H9 (cell line): ENCODE measurements at regions not wholly inside any gene's neighbourhood (a gene's known extent, or its start where the extent isn't known, plus 50 kb on each side); places are given as distances from the start of the nearest gene placed in this dataset.

Experiments used
- DNase-seq: peaks from one replicate; pipeline ENCODE4 v3.0.0-alpha.2; 2017
- H2AFZ ChIP-seq: one replicate; pipeline ENCODE4 v1.6.1; 2013; ENCODE audit warnings: mild to moderate bottlenecking, low read length, control low read depth, moderate library complexity
- H2AK5ac ChIP-seq: 2 replicates; pipeline ENCODE4 v1.6.1; 2013; ENCODE audit warnings: low read length, control low read depth, mixed read lengths; ENCODE audit not compliant: insufficient read length
- H2BK120ac ChIP-seq: one replicate; pipeline ENCODE4 v1.6.1; 2013; ENCODE audit warnings: low read depth, mild to moderate bottlenecking, low read length, control low read depth, inconsistent platforms; ENCODE audit not compliant: poor library complexity, severe bottlenecking
- H2BK12ac ChIP-seq: 2 replicates; pipeline ENCODE4 v1.6.1; 2013; ENCODE audit warnings: low read length, control low read depth, mixed read lengths, low read depth; ENCODE audit not compliant: insufficient read length
- H2BK15ac ChIP-seq: 2 replicates; pipeline ENCODE4 v1.6.1; 2013; ENCODE audit warnings: low read depth, low read length, control low read depth
- H2BK20ac ChIP-seq: one replicate; pipeline ENCODE4 v1.6.1; 2013; ENCODE audit warnings: low read depth, mild to moderate bottlenecking, low read length, control low read depth, inconsistent platforms; ENCODE audit not compliant: poor library complexity, severe bottlenecking
- H2BK5ac ChIP-seq: 2 replicates; pipeline ENCODE4 v1.6.1; 2013; ENCODE audit warnings: low read length, control low read depth, mixed read lengths; ENCODE audit not compliant: insufficient read length
- H3K14ac ChIP-seq: 2 replicates; pipeline ENCODE4 v1.6.1; 2013; ENCODE audit warnings: low read length, control low read depth; ENCODE audit not compliant: insufficient read depth
- H3K18ac ChIP-seq: 2 replicates; pipeline ENCODE4 v1.6.1; 2013; ENCODE audit warnings: low read depth, mild to moderate bottlenecking, mixed read lengths, low read length, control low read depth; ENCODE audit not compliant: insufficient read length
- H3K23ac ChIP-seq: 2 replicates; pipeline ENCODE4 v1.6.1; 2013; ENCODE audit warnings: low read length, control low read depth, mixed read lengths, low read depth; ENCODE audit not compliant: insufficient read length
- H3K23me2 ChIP-seq: 2 replicates; pipeline ENCODE4 v1.6.1; 2013; ENCODE audit warnings: low read depth, mild to moderate bottlenecking, mixed read lengths, low read length, control low read depth; ENCODE audit not compliant: insufficient read length, poor library complexity, severe bottlenecking
- H3K27ac ChIP-seq: 2 replicates; pipeline ENCODE4 v1.5.1; 2013; ENCODE audit warnings: low read length, control low read depth, mixed read lengths, low read depth; ENCODE audit not compliant: insufficient read length
- H3K27me3 ChIP-seq: 2 replicates; pipeline ENCODE4 v1.6.1; 2013; ENCODE audit warnings: low read length, control low read depth, inconsistent platforms; ENCODE audit not compliant: insufficient read depth
- H3K4ac ChIP-seq: 2 replicates; pipeline ENCODE4 v1.6.1; 2013; ENCODE audit warnings: low read depth, mild to moderate bottlenecking, control low read depth, inconsistent platforms, low read length, moderate library complexity
- H3K4me1 ChIP-seq: 2 replicates; pipeline ENCODE4 v1.6.1; 2013; ENCODE audit warnings: low read length, control low read depth, inconsistent platforms; ENCODE audit not compliant: insufficient read depth
- H3K4me2 ChIP-seq: 2 replicates; pipeline ENCODE4 v1.6.1; 2013; ENCODE audit warnings: low read length, control low read depth, mixed read lengths; ENCODE audit not compliant: insufficient read length, insufficient read depth
- H3K56ac ChIP-seq: 2 replicates; pipeline ENCODE4 v1.6.1; 2013; ENCODE audit warnings: low read depth, mild to moderate bottlenecking, mixed read lengths, low read length, control low read depth; ENCODE audit not compliant: insufficient read length
- H3K79me1 ChIP-seq: 2 replicates; pipeline ENCODE4 v1.6.1; 2013; ENCODE audit warnings: low read depth, mild to moderate bottlenecking, moderate library complexity, low read length, control low read depth, inconsistent platforms; ENCODE audit not compliant: insufficient read depth, poor library complexity, severe bottlenecking
- H3K79me2 ChIP-seq: 2 replicates; pipeline ENCODE4 v1.6.1; 2013; ENCODE audit warnings: low read length, control low read depth, inconsistent platforms; ENCODE audit not compliant: insufficient read depth
- H3K9ac ChIP-seq: 2 replicates; pipeline ENCODE4 v1.6.1; 2013; ENCODE audit warnings: low read length, control low read depth, mixed read lengths; ENCODE audit not compliant: insufficient read length; ENCODE audit errors: extremely low read depth
- H3K9me3 ChIP-seq: one replicate; pipeline ENCODE4 v1.6.1; 2013; ENCODE audit warnings: low read depth, low read length, inconsistent platforms; ENCODE audit not compliant: control insufficient read depth
- H3T11ph ChIP-seq: one replicate; pipeline ENCODE4 v1.6.1; 2013; ENCODE audit warnings: mild to moderate bottlenecking, low read length, control low read depth, inconsistent platforms
- H4K20me1 ChIP-seq: one replicate; pipeline ENCODE4 v1.6.1; 2013; ENCODE audit not compliant: control insufficient read depth, insufficient read length, insufficient read depth
- H4K5ac ChIP-seq: 2 replicates; pipeline ENCODE4 v1.6.1; 2013; ENCODE audit warnings: low read depth, mild to moderate bottlenecking, mixed read lengths, low read length, control low read depth; ENCODE audit not compliant: insufficient read length
- H4K8ac ChIP-seq: replicated peaks from 2 replicates; pipeline ENCODE4 v1.6.1; 2013; ENCODE audit warnings: low read length, control low read depth, mixed read lengths, low read depth; ENCODE audit not compliant: insufficient read length
- H4K91ac ChIP-seq: 2 replicates; pipeline ENCODE4 v1.6.1; 2013; ENCODE audit warnings: low read depth, mild to moderate bottlenecking, moderate library complexity, mixed read lengths, low read length, control low read depth; ENCODE audit not compliant: insufficient read length
- H3K27ac Mint-ChIP-seq, 3 experiments: 2 replicates in 2 of 3; 3 replicates in 1 of 3; pipeline ENCODE4 v1.8.0; 2020 to 2021; ENCODE audit warnings: mixed read lengths in 3 of 3, mild to moderate bottlenecking in 1 of 3, moderate library complexity in 1 of 3
- H3K27me3 Mint-ChIP-seq: 2 replicates; pipeline ENCODE4 v1.8.0; 2021; ENCODE audit warnings: low read depth, mild to moderate bottlenecking, moderate library complexity, mixed read lengths
- H3K36me3 Mint-ChIP-seq, 3 experiments: 2 replicates in 2 of 3; 3 replicates in 1 of 3; pipeline ENCODE4 v1.8.0; 2020 to 2021; ENCODE audit warnings: low read depth in 3 of 3, mixed read lengths in 3 of 3; ENCODE audit not compliant: insufficient read depth in 1 of 3
- H3K4me1 Mint-ChIP-seq, 2 experiments: 2 replicates each; pipeline ENCODE4 v1.8.0; 2020; ENCODE audit warnings: mixed read lengths in 2 of 2
- H3K4me3 Mint-ChIP-seq, 2 experiments: 2 replicates in 1 of 2; 3 replicates in 1 of 2; pipeline ENCODE4 v1.8.0; 2020 to 2021; ENCODE audit warnings: mild to moderate bottlenecking in 2 of 2, mixed read lengths in 2 of 2, moderate library complexity in 1 of 2
- H3K9me3 Mint-ChIP-seq, 2 experiments: 2 replicates in 1 of 2; 3 replicates in 1 of 2; pipeline ENCODE4 v1.8.0; 2020; ENCODE audit warnings: mild to moderate bottlenecking in 2 of 2, mixed read lengths in 2 of 2, moderate library complexity in 1 of 2
- WGBS: extraction: QIAGEN DNeasy Blood & Tissue Kit; methylation state at CpG from one replicate; pipeline ENCODE4 v1.1.7; 2013; ENCODE audit warnings: missing lambda C conversion rate, low lambda C conversion rate, mixed read lengths; ENCODE audit not compliant: insufficient read length; ENCODE audit errors: extremely low coverage; 5-methylcytosine and 5-hydroxymethylcytosine counted together
- TF ChIP-seq, protein P1 (sequence below): fragments of 200-600 bp; sonication (generic); conservative IDR thresholded peaks from 3 replicates; pipeline ENCODE4 v1.8.0; 2021; ENCODE audit warnings: antibody characterized with exemption, mild to moderate bottlenecking

DNA sequence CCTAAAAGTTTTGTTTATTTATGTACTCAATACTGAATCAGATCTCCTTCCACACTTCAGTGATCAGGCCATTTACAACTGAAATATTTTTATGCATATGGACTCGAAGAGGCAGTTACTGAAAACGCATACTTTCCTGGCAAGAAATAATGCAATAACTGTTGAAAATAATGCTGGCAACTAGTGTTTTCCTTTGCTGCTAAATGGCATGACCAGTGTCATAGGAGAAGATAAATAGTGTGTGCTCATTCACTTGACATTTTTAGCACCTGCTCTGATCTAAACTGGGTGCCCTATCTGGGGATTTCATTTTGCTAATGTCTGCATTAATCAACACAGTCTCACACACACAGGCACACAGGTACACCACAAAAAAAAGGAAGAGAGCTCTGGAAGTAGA is 695.2 kb downstream of the TUSC7 start:
- Histone ChIP-seq H3K9ac (no peak overlapping the region), H3K56ac (no peak overlapping the region), H4K5ac (no peak overlapping the region), H3K9me3 (no peaks in the 10 kb centered on the region), H3K27me3 (no peaks in the 10 kb centered on the region; the same call in 1 of the 2 replicates), H3K27ac (no peak overlapping the region), H2BK15ac (no peak overlapping the region), H3K79me2 (no peaks in the 10 kb centered on the region), H3K4me2 (no peak overlapping the region), H3K4ac (no peak overlapping the region), H3K4me1 (peaks cover 8% of the 10 kb centered on the region; the same call in 1 of the 2 replicates), H2BK12ac (no peak overlapping the region), H3K79me1 (no peaks in the 10 kb centered on the region), H2AK5ac (no peak overlapping the region), H4K8ac (no peak overlapping the region), H2AFZ (no peak overlapping the region), H3K23me2 (no peaks in the 10 kb centered on the region), H2BK20ac (no peak overlapping the region), H3T11ph (no peak overlapping the region), H4K91ac (no peak overlapping the region), H3K14ac (no peak overlapping the region), H3K23ac (no peak overlapping the region), H2BK120ac (no peak overlapping the region), H4K20me1 (no peaks in the 10 kb centered on the region), H3K18ac (no peak overlapping the region), H2BK5ac (no peak overlapping the region)
- TF ChIP-seq, protein P1, sequence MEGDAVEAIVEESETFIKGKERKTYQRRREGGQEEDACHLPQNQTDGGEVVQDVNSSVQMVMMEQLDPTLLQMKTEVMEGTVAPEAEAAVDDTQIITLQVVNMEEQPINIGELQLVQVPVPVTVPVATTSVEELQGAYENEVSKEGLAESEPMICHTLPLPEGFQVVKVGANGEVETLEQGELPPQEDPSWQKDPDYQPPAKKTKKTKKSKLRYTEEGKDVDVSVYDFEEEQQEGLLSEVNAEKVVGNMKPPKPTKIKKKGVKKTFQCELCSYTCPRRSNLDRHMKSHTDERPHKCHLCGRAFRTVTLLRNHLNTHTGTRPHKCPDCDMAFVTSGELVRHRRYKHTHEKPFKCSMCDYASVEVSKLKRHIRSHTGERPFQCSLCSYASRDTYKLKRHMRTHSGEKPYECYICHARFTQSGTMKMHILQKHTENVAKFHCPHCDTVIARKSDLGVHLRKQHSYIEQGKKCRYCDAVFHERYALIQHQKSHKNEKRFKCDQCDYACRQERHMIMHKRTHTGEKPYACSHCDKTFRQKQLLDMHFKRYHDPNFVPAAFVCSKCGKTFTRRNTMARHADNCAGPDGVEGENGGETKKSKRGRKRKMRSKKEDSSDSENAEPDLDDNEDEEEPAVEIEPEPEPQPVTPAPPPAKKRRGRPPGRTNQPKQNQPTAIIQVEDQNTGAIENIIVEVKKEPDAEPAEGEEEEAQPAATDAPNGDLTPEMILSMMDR, result no peak
- Mint-ChIP-seq H3K27me3 (peaks cover 25% of the 10 kb centered on the region), H3K36me3 (peaks cover 0 to 4% (median 2%) of the 10 kb centered on the region in 3 experiments; a peak in 1 of 7 replicates), H3K27ac (peak overlapping the region in 2 of 3 experiments; percentile 22 to 68; a peak in 3 of 7 replicates), H3K9me3 (no peaks in the 10 kb centered on the region; a peak in 1 of 5 replicates), H3K4me1 (peaks cover 51 to 68% of the 10 kb centered on the region in 2 experiments), H3K4me3 (no peak overlapping the region)
- DNase-seq, result no peak
- WGBS, result no CpG with 5 or more reads among the region's 2 CpGs
